ENCODE measurements at regions not wholly inside any gene's neighbourhood (a gene's known extent, or its start where the extent isn't known, plus 50 kb on each side); places are given as distances from the start of the nearest gene placed in this dataset.
"Not testable (repeated sequence)": the region's sequence is repeated elsewhere in the genome, so short reads cannot be mapped to it uniquely, and the experiment has no call there.

DNA sequence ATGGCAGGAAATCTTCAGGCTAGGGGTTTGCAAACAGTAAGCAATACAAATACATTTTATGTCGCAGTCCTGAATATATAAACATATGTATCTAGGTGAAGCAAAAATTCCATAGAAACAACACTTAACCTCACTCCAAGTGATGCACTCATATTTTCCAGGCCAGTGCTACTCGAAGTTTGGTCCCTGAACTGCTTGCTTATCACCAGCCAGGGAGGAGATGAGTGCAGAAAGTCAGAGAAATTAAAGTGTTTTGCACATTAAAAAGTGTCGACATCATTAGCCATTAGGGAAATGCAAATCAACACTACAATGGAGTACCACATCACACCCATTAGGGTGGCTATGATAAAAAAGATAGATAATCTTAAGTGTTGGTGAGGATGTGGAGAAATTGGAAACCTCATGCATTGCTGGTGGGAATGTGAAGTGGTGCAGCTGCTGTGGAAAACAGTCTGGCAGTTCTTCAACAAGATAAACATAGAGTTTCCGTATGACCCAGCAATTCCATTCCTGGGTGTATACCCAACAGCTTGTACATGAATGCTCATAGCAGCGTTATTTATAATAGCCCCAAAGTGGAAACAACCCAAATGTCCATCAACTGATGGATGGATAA is 70.5 kb upstream of the CSF1 start:
- Histone ChIP-seq H2BK5ac (ENCODE audit: low read length) (no peak overlapping the region), H3K4me1 (ENCODE audit: control insufficient read depth, low read depth, low read length) (no peaks in the 10 kb centered on the region), H3K9ac (ENCODE audit: low read length) (no peak overlapping the region), H3K27ac (ENCODE audit: low read depth, low read length) (no peak overlapping the region), H3K4me2 (ENCODE audit: low read length) (no peak overlapping the region), H3K56ac (ENCODE audit: low read length) (no peak overlapping the region), H3K79me1 (ENCODE audit: low read length) (no peaks in the 10 kb centered on the region), H2BK15ac (replicated peaks; ENCODE audit: low read depth) (no peak overlapping the region), H3K18ac (ENCODE audit: low read length) (no peak overlapping the region), H3K23ac (ENCODE audit: low read length) (no peak overlapping the region), H3K4ac (ENCODE audit: low read depth, low read length) (no peak overlapping the region), H3K36me3 (ENCODE audit: control insufficient read depth, insufficient read depth, low read length) (no peaks in the 10 kb centered on the region), H3K4me3 (ENCODE audit: low read length) (no peak overlapping the region), H3K79me2 (ENCODE audit: control insufficient read depth, insufficient read depth, low read length) (no peaks in the 10 kb centered on the region), H2AK5ac (ENCODE audit: low read length) (no peak overlapping the region), H2BK120ac (ENCODE audit: low read depth, low read length) (no peak overlapping the region), H3K27me3 (ENCODE audit: insufficient read depth, low read length, poor library complexity) (no peaks in the 10 kb centered on the region), H4K8ac (ENCODE audit: low read depth, low read length) (no peak overlapping the region), H4K5ac (ENCODE audit: low read length) (no peak overlapping the region)
- WGBS (ENCODE audit: extremely low coverage, insufficient coverage, low lambda C conversion rate) = no CpG with 5 or more reads among the region's 5 CpGs
- no peak for DNase-seq

DNA sequence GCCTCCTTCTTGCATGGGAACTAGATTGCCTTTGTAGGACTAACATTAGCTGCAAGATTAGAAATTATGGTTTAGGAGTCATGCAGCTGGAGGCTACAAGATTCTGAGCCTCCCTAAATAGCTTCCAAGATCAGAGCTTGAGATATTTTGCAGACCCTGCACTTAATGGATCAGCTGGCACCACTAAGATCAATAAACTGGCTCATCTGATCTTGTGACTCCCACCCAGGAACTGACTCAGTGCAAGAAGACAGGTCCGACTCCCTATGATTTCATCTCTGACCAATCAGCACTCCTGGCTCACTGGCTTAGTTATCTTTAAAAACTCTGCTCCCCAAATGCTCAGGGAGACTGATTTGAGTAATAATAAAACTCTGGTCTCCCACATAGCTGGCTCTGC is 71.4 kb upstream of the CSF1 start:
- not testable (repeated sequence) for H3K4me1 ChIP-seq (ENCODE audit: control insufficient read depth, low read depth, low read length); H2BK120ac ChIP-seq (ENCODE audit: low read depth, low read length); H3K4ac ChIP-seq (ENCODE audit: low read depth, low read length); H3K56ac ChIP-seq (ENCODE audit: low read length); H3K36me3 ChIP-seq (ENCODE audit: control insufficient read depth, insufficient read depth, low read length); H3K4me3 ChIP-seq (ENCODE audit: low read length); H3K79me1 ChIP-seq (ENCODE audit: low read length); H3K27me3 ChIP-seq (ENCODE audit: insufficient read depth, low read length, poor library complexity); H3K4me2 ChIP-seq (ENCODE audit: low read length); H2AK5ac ChIP-seq (ENCODE audit: low read length); H3K9ac ChIP-seq (ENCODE audit: low read length); H3K79me2 ChIP-seq (ENCODE audit: control insufficient read depth, insufficient read depth, low read length); H3K18ac ChIP-seq (ENCODE audit: low read length); H2BK5ac ChIP-seq (ENCODE audit: low read length); H4K5ac ChIP-seq (ENCODE audit: low read length); H3K23ac ChIP-seq (ENCODE audit: low read length); DNase-seq; H4K8ac ChIP-seq (ENCODE audit: low read depth, low read length); H2BK15ac ChIP-seq (replicated peaks; ENCODE audit: low read depth); H3K27ac ChIP-seq (ENCODE audit: low read depth, low read length)
- WGBS (ENCODE audit: extremely low coverage, insufficient coverage, low lambda C conversion rate) = no CpG with 5 or more reads among the region's 1 CpG

DNA sequence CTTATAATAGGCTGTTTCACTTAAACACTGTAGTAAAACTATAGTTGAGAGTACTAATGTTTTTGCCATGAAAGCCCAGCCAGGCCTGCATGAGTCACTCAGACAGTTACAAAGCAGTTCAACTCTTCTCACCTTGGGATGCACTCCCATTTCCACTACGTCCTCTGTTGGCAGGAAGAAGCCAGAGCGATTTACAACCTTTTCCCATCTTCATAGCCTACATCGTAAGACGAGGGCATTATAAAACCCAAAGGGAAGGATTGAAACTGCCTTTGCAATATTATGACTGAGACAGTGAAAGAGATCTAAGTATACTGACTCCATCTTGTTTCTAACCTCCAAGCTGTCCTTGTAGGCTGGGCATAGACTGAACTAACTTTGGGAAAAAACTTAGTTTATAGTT is 71.8 kb upstream of the CSF1 start:
- no peak for DNase-seq
- Histone ChIP-seq H3K4me1 (ENCODE audit: control insufficient read depth, low read depth, low read length) (no peaks in the 10 kb centered on the region), H3K4me2 (ENCODE audit: low read length) (no peak overlapping the region), H2BK15ac (replicated peaks; ENCODE audit: low read depth) (no peak overlapping the region), H3K18ac (ENCODE audit: low read length) (no peak overlapping the region), H3K36me3 (ENCODE audit: control insufficient read depth, insufficient read depth, low read length) (no peaks in the 10 kb centered on the region), H2BK5ac (ENCODE audit: low read length) (no peak overlapping the region), H2BK120ac (ENCODE audit: low read depth, low read length) (no peak overlapping the region), H4K8ac (ENCODE audit: low read depth, low read length) (no peak overlapping the region), H2AK5ac (ENCODE audit: low read length) (no peak overlapping the region), H3K4ac (ENCODE audit: low read depth, low read length) (no peak overlapping the region), H4K5ac (ENCODE audit: low read length) (no peak overlapping the region), H3K4me3 (ENCODE audit: low read length) (no peak overlapping the region), H3K9ac (ENCODE audit: low read length) (no peak overlapping the region), H3K79me2 (ENCODE audit: control insufficient read depth, insufficient read depth, low read length) (no peaks in the 10 kb centered on the region), H3K23ac (ENCODE audit: low read length) (no peak overlapping the region), H3K56ac (ENCODE audit: low read length) (no peak overlapping the region), H3K27me3 (ENCODE audit: insufficient read depth, low read length, poor library complexity) (no peaks in the 10 kb centered on the region), H3K79me1 (ENCODE audit: low read length) (no peaks in the 10 kb centered on the region), H3K27ac (ENCODE audit: low read depth, low read length) (no peak overlapping the region)
- WGBS (ENCODE audit: extremely low coverage, insufficient coverage, low lambda C conversion rate) = no CpG with 5 or more reads among the region's 4 CpGs

DNA sequence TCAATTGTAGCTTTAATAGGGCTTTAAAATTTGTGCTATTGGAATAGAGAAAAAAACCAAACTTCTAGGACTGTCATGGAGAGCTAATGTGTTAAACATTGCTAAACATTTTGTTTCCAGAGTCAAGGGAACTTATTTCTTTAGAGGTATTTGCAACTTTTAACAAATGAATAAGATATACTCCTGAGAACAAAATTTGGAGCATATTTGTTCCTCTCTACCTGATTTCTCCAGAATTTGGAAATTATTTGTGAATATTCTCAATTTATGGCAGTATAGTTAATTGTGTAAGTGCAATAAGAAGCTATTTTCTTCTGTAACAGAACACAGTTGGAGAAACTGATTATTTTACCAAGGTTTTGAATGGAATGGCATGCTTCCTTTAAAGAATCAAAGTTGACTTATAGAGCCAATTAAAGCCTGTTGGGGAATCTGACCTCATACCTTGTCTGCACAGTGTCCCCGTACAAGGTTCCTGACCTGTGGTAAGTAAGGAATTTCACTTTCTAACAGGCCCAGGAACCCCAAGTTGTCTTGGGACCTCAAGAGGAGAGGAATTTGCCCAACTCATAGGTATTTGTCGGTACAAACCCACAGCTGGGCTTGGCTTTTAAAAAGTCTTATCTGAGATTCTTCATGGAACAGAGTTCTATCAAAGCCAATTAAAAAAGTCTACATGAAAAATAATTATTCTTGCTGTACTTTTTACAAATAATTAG is 72.6 kb upstream of the CSF1 start:
- no peak overlapping the region for H2BK120ac ChIP-seq (ENCODE audit: low read depth, low read length)
- no peak overlapping the region for H3K18ac ChIP-seq (ENCODE audit: low read length)
- H3K79me1 ChIP-seq (ENCODE audit: low read length) = no peaks in the 10 kb centered on the region
- H3K4me1 ChIP-seq (ENCODE audit: control insufficient read depth, low read depth, low read length) = peaks cover 2% of the 10 kb centered on the region
- no CpG with 5 or more reads among the region's 2 CpGs for WGBS (ENCODE audit: extremely low coverage, insufficient coverage, low lambda C conversion rate)
- H3K4me2 ChIP-seq (ENCODE audit: low read length) = no peak overlapping the region
- H2AK5ac ChIP-seq (ENCODE audit: low read length) = no peak overlapping the region
- DNase-seq = no peak
- no peak overlapping the region for H2BK15ac ChIP-seq (replicated peaks; ENCODE audit: low read depth)
- no peak overlapping the region for H3K4ac ChIP-seq (ENCODE audit: low read depth, low read length)
- no peak overlapping the region for H3K4me3 ChIP-seq (ENCODE audit: low read length)
- no peak overlapping the region for H3K56ac ChIP-seq (ENCODE audit: low read length)
- H2BK5ac ChIP-seq (ENCODE audit: low read length) = no peak overlapping the region
- H4K8ac ChIP-seq (ENCODE audit: low read depth, low read length) = no peak overlapping the region
- no peaks in the 10 kb centered on the region for H3K36me3 ChIP-seq (ENCODE audit: control insufficient read depth, insufficient read depth, low read length)
- no peaks in the 10 kb centered on the region for H3K79me2 ChIP-seq (ENCODE audit: control insufficient read depth, insufficient read depth, low read length)
- H3K27me3 ChIP-seq (ENCODE audit: insufficient read depth, low read length, poor library complexity) = no peaks in the 10 kb centered on the region
- H3K9ac ChIP-seq (ENCODE audit: low read length) = no peak overlapping the region
- H4K5ac ChIP-seq (ENCODE audit: low read length) = no peak overlapping the region
- no peak overlapping the region for H3K23ac ChIP-seq (ENCODE audit: low read length)
- no peak overlapping the region for H3K27ac ChIP-seq (ENCODE audit: low read depth, low read length)

DNA sequence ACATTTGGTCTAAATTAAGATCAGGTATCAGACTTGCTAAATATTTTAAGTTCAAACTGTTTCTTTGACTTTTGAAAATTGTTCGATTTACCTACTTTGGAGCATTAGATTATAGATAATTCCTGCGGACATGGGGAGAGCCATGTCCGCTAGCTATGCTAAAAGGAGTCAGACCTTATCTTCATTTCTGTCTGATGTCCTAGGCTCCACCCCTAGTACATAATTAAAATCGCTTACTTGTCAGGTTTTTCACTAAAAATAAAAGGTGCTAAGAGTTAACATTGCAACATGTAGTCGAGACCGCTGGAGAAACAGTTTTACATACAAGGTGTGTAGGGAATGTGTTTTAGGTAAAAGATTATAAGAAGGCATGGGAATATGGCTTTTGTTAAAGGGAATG is 71.9 kb upstream of the EPS8L3 start:
- not testable (repeated sequence) for H4K5ac ChIP-seq (ENCODE audit: low read length); H3K27ac ChIP-seq (ENCODE audit: low read depth, low read length); H3K4me2 ChIP-seq (ENCODE audit: low read length); H3K4me3 ChIP-seq (ENCODE audit: low read length); H2AK5ac ChIP-seq (ENCODE audit: low read length); H3K36me3 ChIP-seq (ENCODE audit: control insufficient read depth, insufficient read depth, low read length); H3K56ac ChIP-seq (ENCODE audit: low read length); H2BK5ac ChIP-seq (ENCODE audit: low read length); H4K8ac ChIP-seq (ENCODE audit: low read depth, low read length); DNase-seq; H2BK120ac ChIP-seq (ENCODE audit: low read depth, low read length); H3K27me3 ChIP-seq (ENCODE audit: insufficient read depth, low read length, poor library complexity); H3K23ac ChIP-seq (ENCODE audit: low read length); H3K79me1 ChIP-seq (ENCODE audit: low read length); H3K4me1 ChIP-seq (ENCODE audit: control insufficient read depth, low read depth, low read length); H3K9ac ChIP-seq (ENCODE audit: low read length); H3K79me2 ChIP-seq (ENCODE audit: control insufficient read depth, insufficient read depth, low read length); H3K18ac ChIP-seq (ENCODE audit: low read length); H2BK15ac ChIP-seq (replicated peaks; ENCODE audit: low read depth); H3K4ac ChIP-seq (ENCODE audit: low read depth, low read length)
- WGBS (ENCODE audit: extremely low coverage, insufficient coverage, low lambda C conversion rate) = no CpG with 5 or more reads among the region's 6 CpGs

DNA sequence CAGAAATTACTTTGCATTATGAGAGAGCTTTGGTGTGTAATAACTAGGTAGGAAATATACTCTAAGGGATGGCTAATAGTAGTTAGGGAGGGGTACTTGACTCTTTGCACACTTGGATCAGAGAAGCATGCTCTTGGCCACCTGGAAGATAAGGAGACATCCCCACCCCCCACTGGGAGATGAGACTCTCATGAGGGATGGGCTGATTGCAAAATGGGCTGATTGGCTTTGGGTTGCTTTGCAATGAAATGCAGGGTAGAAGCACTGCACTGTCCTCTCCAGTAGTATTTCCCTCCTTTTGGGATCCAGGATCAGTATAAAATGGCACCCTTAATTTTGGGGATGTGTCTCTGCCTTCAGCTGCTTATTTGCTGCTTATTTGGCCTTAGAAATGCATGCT is 71.2 kb upstream of the EPS8L3 start:
- peak; percentile 48 for DNase-seq
- Histone ChIP-seq H3K36me3 (ENCODE audit: control insufficient read depth, insufficient read depth, low read length) (no peaks in the 10 kb centered on the region), H2AK5ac (ENCODE audit: low read length) (no peak overlapping the region), H3K27me3 (ENCODE audit: insufficient read depth, low read length, poor library complexity) (no peaks in the 10 kb centered on the region), H2BK120ac (ENCODE audit: low read depth, low read length) (no peak overlapping the region), H4K8ac (ENCODE audit: low read depth, low read length) (no peak overlapping the region), H3K56ac (ENCODE audit: low read length) (no peak overlapping the region), H3K4ac (ENCODE audit: low read depth, low read length) (no peak overlapping the region), H3K27ac (ENCODE audit: low read depth, low read length) (no peak overlapping the region), H2BK15ac (replicated peaks; ENCODE audit: low read depth) (no peak overlapping the region), H3K79me1 (ENCODE audit: low read length) (no peaks in the 10 kb centered on the region), H2BK5ac (ENCODE audit: low read length) (no peak overlapping the region), H4K5ac (ENCODE audit: low read length) (no peak overlapping the region), H3K79me2 (ENCODE audit: control insufficient read depth, insufficient read depth, low read length) (no peaks in the 10 kb centered on the region), H3K23ac (ENCODE audit: low read length) (no peak overlapping the region), H3K4me1 (ENCODE audit: control insufficient read depth, low read depth, low read length) (peaks cover 5% of the 10 kb centered on the region), H3K18ac (ENCODE audit: low read length) (no peak overlapping the region), H3K4me3 (ENCODE audit: low read length) (no peak overlapping the region), H3K9ac (ENCODE audit: low read length) (no peak overlapping the region), H3K4me2 (ENCODE audit: low read length) (no peak overlapping the region)
